Endothelial cell of umbilical vein (primary cell): ENCODE measurements at regions not wholly inside any gene's neighbourhood (a gene's known extent, or its start where the extent isn't known, plus 50 kb on each side); places are given as distances from the start of the nearest gene placed in this dataset.
"Not testable (repeated sequence)": the region's sequence is repeated elsewhere in the genome, so short reads cannot be mapped to it uniquely, and the experiment has no call there.

Experiments
- EZH2 ChIP-seq: IDR thresholded peaks from 2 replicates; pipeline ENCODE4 v1.6.1; 2012; ENCODE audit warnings: borderline replicate concordance, low read depth, mild to moderate bottlenecking, moderate library complexity, low read length, inconsistent platforms; ENCODE audit not compliant: severe bottlenecking
- POLR2A ChIP-seq: IDR thresholded peaks from 2 replicates; pipeline ENCODE4 v1.6.1; 2012; ENCODE audit warnings: low read depth, mild to moderate bottlenecking, control low read depth, low read length
- TF ChIP-seq, protein P1 (sequence below), 2 donors: IDR thresholded peaks; 1 replicate in 1 of 2; 2 replicates in 1 of 2; pipeline ENCODE4 v1.5.1; 2011; ENCODE audit warnings: low read length in 2 of 2, mild to moderate bottlenecking in 2 of 2, moderate library complexity in 2 of 2, control low read depth in 1 of 2, inconsistent platforms in 1 of 2, low read depth in 1 of 2; ENCODE audit not compliant: insufficient read depth in 1 of 2; ENCODE audit errors: extremely low read depth in 1 of 2
- TF ChIP-seq, protein P2 (sequence below): IDR thresholded peaks from 2 replicates; pipeline ENCODE4 v1.6.1; 2011; ENCODE audit not compliant: insufficient read depth, insufficient read length

DNA sequence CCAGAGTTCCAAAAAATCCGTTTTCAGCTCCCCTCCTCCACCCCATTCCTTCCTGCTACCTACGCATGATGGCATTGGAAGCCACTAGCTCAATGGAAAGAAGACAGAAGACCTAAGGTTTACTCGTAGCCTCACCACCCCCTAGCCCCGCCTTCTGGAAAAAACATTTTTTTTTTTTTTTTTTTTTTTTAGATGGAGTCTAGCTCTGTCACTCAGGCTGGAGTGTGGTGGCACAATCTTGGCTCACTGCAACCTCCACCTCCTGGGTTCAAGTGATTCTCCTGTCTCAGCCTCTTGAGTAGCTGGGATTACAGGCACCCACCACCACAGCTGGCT is 57.2 kb upstream of the APCDD1L start:
- TF ChIP-seq, protein P1, sequence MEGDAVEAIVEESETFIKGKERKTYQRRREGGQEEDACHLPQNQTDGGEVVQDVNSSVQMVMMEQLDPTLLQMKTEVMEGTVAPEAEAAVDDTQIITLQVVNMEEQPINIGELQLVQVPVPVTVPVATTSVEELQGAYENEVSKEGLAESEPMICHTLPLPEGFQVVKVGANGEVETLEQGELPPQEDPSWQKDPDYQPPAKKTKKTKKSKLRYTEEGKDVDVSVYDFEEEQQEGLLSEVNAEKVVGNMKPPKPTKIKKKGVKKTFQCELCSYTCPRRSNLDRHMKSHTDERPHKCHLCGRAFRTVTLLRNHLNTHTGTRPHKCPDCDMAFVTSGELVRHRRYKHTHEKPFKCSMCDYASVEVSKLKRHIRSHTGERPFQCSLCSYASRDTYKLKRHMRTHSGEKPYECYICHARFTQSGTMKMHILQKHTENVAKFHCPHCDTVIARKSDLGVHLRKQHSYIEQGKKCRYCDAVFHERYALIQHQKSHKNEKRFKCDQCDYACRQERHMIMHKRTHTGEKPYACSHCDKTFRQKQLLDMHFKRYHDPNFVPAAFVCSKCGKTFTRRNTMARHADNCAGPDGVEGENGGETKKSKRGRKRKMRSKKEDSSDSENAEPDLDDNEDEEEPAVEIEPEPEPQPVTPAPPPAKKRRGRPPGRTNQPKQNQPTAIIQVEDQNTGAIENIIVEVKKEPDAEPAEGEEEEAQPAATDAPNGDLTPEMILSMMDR (IDR thresholded peaks at IDR 0.05; ENCODE audit: extremely low read depth in 1 of 2, insufficient read depth in 1 of 2, low read depth in 1 of 2, low read length in 2 of 2), result not testable (repeated sequence)
- TF ChIP-seq POLR2A, EZH2: not testable (repeated sequence)
- TF ChIP-seq, protein P2, sequence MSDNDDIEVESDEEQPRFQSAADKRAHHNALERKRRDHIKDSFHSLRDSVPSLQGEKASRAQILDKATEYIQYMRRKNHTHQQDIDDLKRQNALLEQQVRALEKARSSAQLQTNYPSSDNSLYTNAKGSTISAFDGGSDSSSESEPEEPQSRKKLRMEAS, result not testable (repeated sequence)
